ENCODE measurements at regions not wholly inside any gene's neighbourhood (a gene's known extent, or its start where the extent isn't known, plus 50 kb on each side); places are given as distances from the start of the nearest gene placed in this dataset.

- no peak overlapping the region for H3K4me2 ChIP-seq (ENCODE audit: low read depth, low read length)
- no peak overlapping the region for H4K8ac ChIP-seq (ENCODE audit: low read depth in 2 of 2, low read length in 2 of 2)
- no peaks in the 10 kb centered on the region for H3K9me1 ChIP-seq (ENCODE audit: insufficient read depth, low read length)
- no TSS peak for BruUV-seq (replicated peaks)
- H2AFZ ChIP-seq (replicated peaks; ENCODE audit: low read length, poor library complexity) = no peak overlapping the region
- H2AK5ac ChIP-seq (ENCODE audit: low read depth, low read length) = no peak overlapping the region
- H2BK5ac ChIP-seq (ENCODE audit: low read depth, low read length, poor library complexity, severe bottlenecking) = no peak overlapping the region
- H2BK20ac ChIP-seq (ENCODE audit: low read depth, low read length) = no peak overlapping the region
- H2BK15ac ChIP-seq (ENCODE audit: low read depth, low read length) = no peak overlapping the region
- H3K27ac ChIP-seq (ENCODE audit: insufficient read depth, low read length) = no peak overlapping the region
- no peak overlapping the region for H3K14ac ChIP-seq (replicated peaks; ENCODE audit: low read depth, low read length)
- TF ChIP-seq CEBPB (IDR thresholded peaks at IDR 0.05; ENCODE audit: low read depth, low read length) (no peak), RFX5 (IDR thresholded peaks at IDR 0.05; ENCODE audit: low read depth, low read length) (no peak), MAFK (IDR thresholded peaks at IDR 0.05; ENCODE audit: low read depth, low read length) (no peak), RCOR1 (IDR thresholded peaks at IDR 0.05; ENCODE audit: insufficient replicate concordance, low read length) (no peak), BHLHE40 (IDR thresholded peaks at IDR 0.05; ENCODE audit: low read depth, low read length) (no peak), NFE2L2 (IDR thresholded peaks at IDR 0.05; ENCODE audit: low read depth, low read length) (no peak), CTCF (conservative IDR thresholded peaks at IDR 0.05; ENCODE audit: low read depth, low read length) (no peak), ELK1 (IDR thresholded peaks at IDR 0.05; ENCODE audit: borderline replicate concordance, low read depth, low read length) (no peak), USF2 (IDR thresholded peaks at IDR 0.05; ENCODE audit: low read depth, low read length) (no peak), SMC3 (IDR thresholded peaks at IDR 0.05; ENCODE audit: low read depth, low read length) (no peak), CHD1 (IDR thresholded peaks at IDR 0.05; ENCODE audit: low read depth, low read length) (no peak), MXI1 (IDR thresholded peaks at IDR 0.05; ENCODE audit: borderline replicate concordance, low read depth, low read length) (no peak), MAZ (IDR thresholded peaks at IDR 0.05; ENCODE audit: borderline replicate concordance, low read depth, low read length) (no peak), FOS (IDR thresholded peaks at IDR 0.05; ENCODE audit: low read depth, low read length) (no peak), RAD21 (IDR thresholded peaks at IDR 0.05; ENCODE audit: low read length) (no peak), POLR2A (IDR thresholded peaks at IDR 0.05; ENCODE audit: low read depth, low read length) (no peak)
- no peaks in the 10 kb centered on the region for H4K20me1 ChIP-seq (ENCODE audit: insufficient read depth, low read length)
- ATAC-seq (ENCODE audit: low read depth) = no peak
- no peaks in the 10 kb centered on the region for H3K79me1 ChIP-seq (ENCODE audit: low read depth in 1 of 2, low read length in 2 of 2)
- H3K4me3 ChIP-seq (ENCODE audit: insufficient read depth, low read depth, low read length) = no peak overlapping the region
- H3K4me1 ChIP-seq (ENCODE audit: control insufficient read depth, insufficient read depth, low read length) = no peaks in the 10 kb centered on the region
- H3K9ac ChIP-seq (ENCODE audit: low read depth, low read length) = no peak overlapping the region
- in situ Hi-C loops (cut with MboI; ENCODE audit: low sequenced_read_pairs) (no loop called here), intact Hi-C loops (cut with micrococcal nuclease) (no loop called here), dilution Hi-C loops (cut with HindIII; ENCODE audit: low sequenced_read_pairs, unreplicated experiment) (no loop called here)
- no peak overlapping the region for H3K56ac ChIP-seq (ENCODE audit: extremely low read depth, insufficient read depth, low read length)
- no peak overlapping the region for H4K5ac ChIP-seq (ENCODE audit: low read depth, low read length)
- no peak overlapping the region for H4K91ac ChIP-seq (ENCODE audit: insufficient read depth, low read depth, low read length)
- ChIA-PET CTCF (no interaction called here), POLR2A (ENCODE audit: unreplicated experiment) (no interaction called here)
- H2AK9ac ChIP-seq (replicated peaks; ENCODE audit: low read depth, low read length, poor library complexity) = no peak overlapping the region
- H3K9me3 ChIP-seq (ENCODE audit: control insufficient read depth, insufficient read depth, low read length) = no peaks in the 10 kb centered on the region
- no peak overlapping the region for H3K4ac ChIP-seq (ENCODE audit: low read depth, low read length)
- no peak overlapping the region for H3K23ac ChIP-seq (ENCODE audit: low read depth, low read length)
- H2BK120ac ChIP-seq (ENCODE audit: low read depth, low read length) = no peak overlapping the region
- DNase-seq = no peak
- no peak overlapping the region for H3K18ac ChIP-seq (ENCODE audit: low read depth, low read length)
- no peaks in the 10 kb centered on the region for H3K27me3 ChIP-seq (ENCODE audit: control insufficient read depth, insufficient read depth, low read length)
- H3K36me3 ChIP-seq (ENCODE audit: control insufficient read depth, insufficient read depth, low read length) = no peaks in the 10 kb centered on the region
These were observed 881.2 kb upstream of the PCDH20 start for GRCh38 chr13:62296812-62297211.
